Upper lobe of right lung (tissue), 1 donor: ENCODE measurements at regions not wholly inside any gene's neighbourhood (a gene's known extent, or its start where the extent isn't known, plus 50 kb on each side); places are given as distances from the start of the nearest gene placed in this dataset.

Source experiments
- ATAC-seq: fragments of 200-7000 bp; cut with Tn5 transposase; one replicate; pipeline ENCODE4 v1.9.1; 2020; ENCODE audit warnings: mild to moderate bottlenecking, moderate library complexity
- DNase-seq: peaks from one replicate; pipeline ENCODE4 v3.0.0-alpha.2; 2020
- H3K27ac ChIP-seq: fragments of 200-600 bp; one replicate; pipeline ENCODE4 v1.8.0; 2022
- H3K27me3 ChIP-seq: fragments of 200-600 bp; one replicate; pipeline ENCODE4 v1.8.0; 2022; ENCODE audit warnings: mild to moderate bottlenecking
- H3K36me3 ChIP-seq: fragments of 200-600 bp; one replicate; pipeline ENCODE4 v1.8.0; 2022
- H3K4me1 ChIP-seq: fragments of 200-600 bp; one replicate; pipeline ENCODE4 v1.8.0; 2022
- H3K4me3 ChIP-seq: fragments of 200-600 bp; one replicate; pipeline ENCODE4 v1.8.0; 2022; ENCODE audit warnings: mild to moderate bottlenecking
- H3K9me3 ChIP-seq: fragments of 200-600 bp; one replicate; pipeline ENCODE4 v1.8.0; 2022
- intact Hi-C: fragments of 100-400 bp; cut with DNase I; formaldehyde crosslinking; loops from one replicate; pipeline ENCODE4 v1.11.0; 2022
- TF ChIP-seq, protein P1 (sequence below): fragments of 200-600 bp; IDR thresholded peaks from one replicate; pipeline ENCODE4 v1.8.0; 2022; ENCODE audit warnings: antibody characterized with exemption
- donor health status: DM: no; HTN: yes; CAD: no; lungs with severe emphysema.

DNA sequence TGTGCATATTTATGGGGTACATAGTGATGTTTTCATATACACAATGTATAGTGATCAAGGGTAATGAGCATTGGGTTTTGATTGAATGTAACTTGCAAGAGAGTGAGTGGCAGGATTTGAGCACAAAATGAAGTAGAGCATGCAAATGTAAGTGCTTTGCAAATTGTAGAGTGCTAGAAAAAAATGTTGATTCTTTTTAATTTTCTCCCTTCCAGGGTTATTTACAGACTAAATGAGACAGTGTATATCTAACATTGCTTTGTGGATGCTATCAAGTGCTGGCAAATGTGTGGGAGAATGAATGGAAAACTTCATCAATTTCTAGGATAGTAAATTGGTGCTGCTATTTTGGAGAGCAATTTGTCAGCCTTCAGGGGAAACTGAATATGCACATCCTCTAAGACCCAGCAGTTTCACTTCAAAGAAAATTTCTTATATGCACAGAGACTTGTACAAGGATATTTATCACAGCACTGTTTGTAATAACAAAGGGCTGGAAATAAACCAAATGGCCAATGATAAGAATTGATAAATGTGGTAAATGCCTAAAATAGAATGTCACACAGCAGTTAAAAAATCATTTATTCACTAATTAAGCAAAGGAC, 120.6 kb upstream of the PLPP4 start:
- TF ChIP-seq, protein P1, sequence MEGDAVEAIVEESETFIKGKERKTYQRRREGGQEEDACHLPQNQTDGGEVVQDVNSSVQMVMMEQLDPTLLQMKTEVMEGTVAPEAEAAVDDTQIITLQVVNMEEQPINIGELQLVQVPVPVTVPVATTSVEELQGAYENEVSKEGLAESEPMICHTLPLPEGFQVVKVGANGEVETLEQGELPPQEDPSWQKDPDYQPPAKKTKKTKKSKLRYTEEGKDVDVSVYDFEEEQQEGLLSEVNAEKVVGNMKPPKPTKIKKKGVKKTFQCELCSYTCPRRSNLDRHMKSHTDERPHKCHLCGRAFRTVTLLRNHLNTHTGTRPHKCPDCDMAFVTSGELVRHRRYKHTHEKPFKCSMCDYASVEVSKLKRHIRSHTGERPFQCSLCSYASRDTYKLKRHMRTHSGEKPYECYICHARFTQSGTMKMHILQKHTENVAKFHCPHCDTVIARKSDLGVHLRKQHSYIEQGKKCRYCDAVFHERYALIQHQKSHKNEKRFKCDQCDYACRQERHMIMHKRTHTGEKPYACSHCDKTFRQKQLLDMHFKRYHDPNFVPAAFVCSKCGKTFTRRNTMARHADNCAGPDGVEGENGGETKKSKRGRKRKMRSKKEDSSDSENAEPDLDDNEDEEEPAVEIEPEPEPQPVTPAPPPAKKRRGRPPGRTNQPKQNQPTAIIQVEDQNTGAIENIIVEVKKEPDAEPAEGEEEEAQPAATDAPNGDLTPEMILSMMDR, result no peak
- no peak for DNase-seq
- H3K9me3 ChIP-seq, result no peaks in the 10 kb centered on the region
- no peaks in the 10 kb centered on the region for H3K4me1 ChIP-seq
- H3K27me3 ChIP-seq, result peaks cover 5% of the 10 kb centered on the region
- ATAC-seq, result no peak
- no peak overlapping the region for H3K4me3 ChIP-seq
- no peak overlapping the region for H3K27ac ChIP-seq
- no peaks in the 10 kb centered on the region for H3K36me3 ChIP-seq
- intact Hi-C loops, result no loop called here

DNA sequence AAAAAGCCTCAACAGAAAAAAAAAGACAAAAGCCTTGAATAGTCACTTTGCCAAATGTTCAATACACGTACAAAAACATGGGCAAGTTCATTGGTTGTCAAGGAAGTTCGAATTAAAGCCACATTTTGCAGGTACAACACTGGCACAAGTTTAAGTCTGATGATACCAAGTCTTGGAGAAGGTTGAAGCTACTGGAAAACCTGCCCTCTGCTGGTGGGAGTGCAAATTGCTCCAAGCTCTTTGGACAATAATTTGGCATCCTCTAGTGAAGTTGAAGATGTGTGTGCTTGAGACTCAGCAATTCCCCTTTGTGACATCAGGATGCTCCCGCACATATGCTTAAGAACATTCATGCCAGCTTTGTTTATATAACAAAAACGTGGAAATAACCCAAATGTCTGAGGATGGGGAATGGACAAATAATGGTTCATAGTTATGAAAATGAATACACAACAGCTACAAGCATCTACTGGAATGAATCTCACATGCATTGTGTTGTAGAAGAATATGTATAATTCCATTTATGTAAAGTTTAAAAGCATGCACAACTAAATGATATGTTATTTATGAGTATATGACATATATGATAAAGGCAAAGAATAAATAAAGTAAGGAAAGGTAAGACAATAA, 120.0 kb upstream of the PLPP4 start:
- Histone ChIP-seq H3K9me3 (no peaks in the 10 kb centered on the region), H3K27me3 (peaks cover 5% of the 10 kb centered on the region), H3K36me3 (no peaks in the 10 kb centered on the region), H3K4me3 (no peak overlapping the region), H3K27ac (no peak overlapping the region), H3K4me1 (no peaks in the 10 kb centered on the region)
- ATAC-seq (peak; percentile 77), DNase-seq (no peak)
- intact Hi-C loops, result no loop called here
- TF ChIP-seq, protein P1, result peak; percentile 82

DNA sequence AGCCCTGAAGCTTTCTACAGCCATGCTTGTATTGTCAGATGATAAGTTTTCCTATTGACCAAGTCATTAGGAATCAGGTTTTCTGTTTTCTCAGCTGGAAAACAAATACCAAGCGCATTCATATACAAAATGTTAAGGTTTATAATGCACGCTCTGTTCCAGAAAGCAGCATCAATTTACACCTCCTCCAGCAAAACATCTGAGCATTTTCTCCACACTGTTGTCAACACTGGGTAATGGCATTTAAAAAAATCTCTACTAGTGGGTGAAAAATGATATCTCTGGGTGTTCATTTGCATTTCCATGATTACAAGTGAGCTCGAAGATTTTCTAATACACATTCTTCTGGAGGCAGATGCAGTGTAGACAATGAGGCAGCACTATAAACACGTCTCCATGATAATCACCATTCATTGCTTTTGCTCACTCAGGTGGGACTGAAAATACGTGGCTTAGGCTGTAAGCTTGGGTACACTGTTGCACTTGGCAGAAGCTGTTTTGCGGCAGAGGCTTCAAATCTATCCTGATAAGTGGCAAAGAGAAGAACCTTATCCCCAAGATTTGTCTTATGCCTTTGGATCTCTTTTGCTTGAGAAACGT, 114.8 kb upstream of the PLPP4 start:
- Histone ChIP-seq H3K4me1 (no peaks in the 10 kb centered on the region), H3K4me3 (no peak overlapping the region), H3K9me3 (no peaks in the 10 kb centered on the region), H3K27me3 (peaks cover 5% of the 10 kb centered on the region), H3K27ac (no peak overlapping the region), H3K36me3 (no peaks in the 10 kb centered on the region)
- intact Hi-C loops, result no loop called here
- TF ChIP-seq, protein P1, result no peak
- no peak for ATAC-seq
- DNase-seq, result no peak

DNA sequence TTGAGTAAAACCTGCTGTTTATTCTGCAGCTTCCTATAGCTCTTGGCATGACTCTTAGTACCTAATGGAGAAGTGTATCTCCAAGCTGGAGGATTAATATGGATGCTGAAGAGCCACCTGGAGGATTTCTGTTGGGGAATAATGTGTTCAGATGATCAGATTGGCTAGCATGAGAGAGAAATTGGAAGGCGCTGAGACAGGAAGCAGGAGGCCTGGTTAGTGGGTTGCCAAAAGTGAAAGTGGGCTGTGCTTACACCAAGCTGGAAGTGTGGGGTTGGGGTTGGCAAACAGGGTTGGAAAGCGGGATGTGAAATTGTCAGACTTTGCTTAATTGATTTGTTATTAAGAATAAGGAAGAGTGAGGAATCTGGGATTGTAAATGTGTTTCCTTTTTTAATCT, 111.8 kb upstream of the PLPP4 start:
- Histone ChIP-seq H3K4me1 (no peaks in the 10 kb centered on the region), H3K4me3 (no peak overlapping the region), H3K9me3 (no peaks in the 10 kb centered on the region), H3K27ac (no peak overlapping the region), H3K27me3 (no peaks in the 10 kb centered on the region), H3K36me3 (no peaks in the 10 kb centered on the region)
- intact Hi-C loops, result no loop called here
- DNase-seq (no peak), ATAC-seq (no peak)
- TF ChIP-seq, protein P1, result no peak

DNA sequence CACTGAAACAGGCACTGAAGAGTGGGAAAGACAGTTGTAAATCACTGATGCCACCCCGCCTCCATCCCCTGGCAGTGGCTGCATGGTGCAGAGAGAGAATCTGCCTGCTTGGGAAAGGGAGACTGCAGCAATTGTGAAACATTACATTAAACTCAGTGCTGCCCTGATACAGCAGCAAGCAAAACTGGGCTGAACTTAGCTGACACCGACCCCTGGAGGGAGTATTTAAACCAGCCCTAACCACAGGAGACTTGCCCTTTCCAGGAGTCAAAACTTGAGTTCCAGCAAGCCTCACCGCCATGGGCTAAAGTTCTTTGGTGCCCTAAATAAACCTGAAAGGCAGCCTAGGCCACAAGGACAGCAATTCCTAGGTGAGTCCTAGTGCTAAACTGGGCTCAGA, 109.4 kb upstream of the PLPP4 start:
- no peaks in the 10 kb centered on the region for H3K9me3 ChIP-seq
- TF ChIP-seq, protein P1, result no peak
- ATAC-seq, result no peak

More for the DNA sequence above, 109.4 kb upstream of the PLPP4 start:
- no peaks in the 10 kb centered on the region for H3K36me3 ChIP-seq
- no peak overlapping the region for H3K4me3 ChIP-seq
- H3K27ac ChIP-seq, result no peak overlapping the region
- H3K4me1 ChIP-seq, result no peaks in the 10 kb centered on the region
- no peaks in the 10 kb centered on the region for H3K27me3 ChIP-seq
- DNase-seq, result no peak
- intact Hi-C loops, result no loop called here
